Kidney (tissue), 13 donors: ENCODE measurements at regions not wholly inside any gene's neighbourhood (a gene's known extent, or its start where the extent isn't known, plus 50 kb on each side); places are given as distances from the start of the nearest gene placed in this dataset.

Experiments used
- DNase-seq, 5 donors: peaks; one replicate each; pipeline ENCODE4 v3.0.0-alpha.2; 2013 to 2020
- FAIRE-seq: peaks from 2 replicates; lab custom pipeline; 2012; peaks lifted over from hg19 to GRCh38; lab: Jason Lieb, UNC
- H3K27ac ChIP-seq, 2 donors: one replicate each; pipeline ENCODE4 v1.7.0; 2013; ENCODE audit warnings: low read depth in 2 of 2, low read length in 2 of 2, inconsistent platforms in 1 of 2
- H3K27me3 ChIP-seq: one replicate; pipeline ENCODE4 v1.7.1; 2013; ENCODE audit warnings: low read length, inconsistent platforms; ENCODE audit not compliant: control insufficient read depth, insufficient read depth
- H3K36me3 ChIP-seq, 3 donors: one replicate each; pipeline versions ENCODE4 v1.7.0 to v1.7.1; 2013; ENCODE audit warnings: low read length in 3 of 3, control low read depth in 1 of 3, inconsistent platforms in 1 of 3; ENCODE audit not compliant: insufficient read depth in 3 of 3, control insufficient read depth in 2 of 3
- H3K4me1 ChIP-seq, 3 donors: one replicate each; pipeline versions ENCODE4 v1.7.0 to v1.7.1; 2013; ENCODE audit warnings: low read length in 3 of 3, inconsistent platforms in 1 of 3, low read depth in 1 of 3; ENCODE audit not compliant: control insufficient read depth in 2 of 3, insufficient read depth in 2 of 3
- H3K4me3 ChIP-seq, 3 donors: one replicate each; pipeline versions ENCODE4 v1.7.0 to v1.8.1; 2013; ENCODE audit warnings: low read length in 3 of 3, control low read depth in 1 of 3, inconsistent platforms in 1 of 3
- H3K9ac ChIP-seq, 3 donors: one replicate each; pipeline versions ENCODE4 v1.7.0 to v1.7.1; 2013; ENCODE audit warnings: low read length in 3 of 3, control low read depth in 1 of 3, inconsistent platforms in 1 of 3
- H3K9me3 ChIP-seq, 3 donors: one replicate each; pipeline versions ENCODE4 v1.7.0 to v1.7.1; 2013; ENCODE audit warnings: low read length in 3 of 3, control low read depth in 1 of 3, inconsistent platforms in 1 of 3; ENCODE audit not compliant: control insufficient read depth in 2 of 3, insufficient read depth in 1 of 3
- CTCF ChIP-seq: IDR thresholded peaks from 3 replicates; pipeline ENCODE4 v1.5.1; 2012; ENCODE audit warnings: mild to moderate bottlenecking, moderate library complexity, borderline replicate concordance; ENCODE audit not compliant: insufficient read depth; ENCODE audit errors: extremely low read depth
- intact Hi-C: fragments of 100-400 bp; cut with DNase I; formaldehyde crosslinking; loops from one replicate; pipeline ENCODE4 v1.11.1; 2022
- donor health status: control.
- donor health status: control.
- donor health status: control.
- donor health status: control.
- donor health status: control.
- donor health status: DM: yes; HTN: yes; CAD: no.
- donor health status: Normal renal cell carcinoma (clear cell type).

DNA sequence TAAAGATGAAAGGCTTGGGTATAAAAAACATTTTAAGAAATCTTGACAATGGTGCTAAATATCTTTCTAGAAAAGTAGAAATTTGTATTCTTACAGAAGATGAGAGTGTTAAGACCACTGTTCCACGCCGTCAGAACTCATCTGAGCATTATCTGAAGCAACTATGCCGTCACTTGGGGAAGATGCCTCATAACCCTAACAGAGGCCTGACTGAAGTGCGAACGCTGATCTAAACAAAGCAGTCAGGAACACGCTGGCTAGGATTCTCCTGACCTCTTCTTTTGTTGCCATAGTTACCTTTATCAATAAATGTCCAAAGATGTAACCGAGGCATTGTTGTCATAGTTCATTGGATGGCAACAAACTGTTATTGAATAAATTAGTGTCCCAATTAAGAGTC is 612.4 kb downstream of the LTN1 start:
- Histone ChIP-seq H3K36me3 (no peaks in the 10 kb centered on the region), H3K27ac (no peak overlapping the region), H3K4me3 (no peak overlapping the region), H3K9ac (no peak overlapping the region), H3K4me1 (peaks cover 0 to 11% (median 3%) of the 10 kb centered on the region in 3 donors), H3K9me3 (no peaks in the 10 kb centered on the region), H3K27me3 (no peaks in the 10 kb centered on the region)
- FAIRE-seq = no peak
- no peak for DNase-seq
- intact Hi-C loops = no loop called here
- no peak for TF ChIP-seq CTCF

DNA sequence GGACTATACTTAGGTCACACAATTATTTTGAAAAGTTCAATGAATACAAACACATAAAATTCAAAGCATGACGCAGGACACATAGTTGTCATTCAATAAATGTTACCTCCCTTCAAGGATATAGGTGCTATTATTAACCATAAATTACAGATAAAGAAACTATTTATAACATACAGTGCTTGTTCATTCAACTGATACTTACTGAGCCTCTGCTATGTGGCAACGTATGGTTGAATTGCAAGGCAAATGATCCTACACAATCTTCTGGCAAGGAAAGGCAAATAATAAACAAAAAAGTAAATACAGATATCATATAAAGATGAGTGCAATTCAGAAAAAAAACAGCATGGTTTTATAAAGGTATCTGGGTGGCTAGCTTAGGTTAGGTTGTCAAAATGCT is 614.7 kb downstream of the LTN1 start:
- Histone ChIP-seq H3K27ac (no peak overlapping the region), H3K4me1 (peaks cover 0 to 11% (median 3%) of the 10 kb centered on the region in 3 donors), H3K4me3 (no peak overlapping the region), H3K27me3 (no peaks in the 10 kb centered on the region), H3K9me3 (no peaks in the 10 kb centered on the region), H3K36me3 (no peaks in the 10 kb centered on the region), H3K9ac (no peak overlapping the region)
- no peak for DNase-seq
- no peak for TF ChIP-seq CTCF
- intact Hi-C loops = no loop called here
- FAIRE-seq = no peak

DNA sequence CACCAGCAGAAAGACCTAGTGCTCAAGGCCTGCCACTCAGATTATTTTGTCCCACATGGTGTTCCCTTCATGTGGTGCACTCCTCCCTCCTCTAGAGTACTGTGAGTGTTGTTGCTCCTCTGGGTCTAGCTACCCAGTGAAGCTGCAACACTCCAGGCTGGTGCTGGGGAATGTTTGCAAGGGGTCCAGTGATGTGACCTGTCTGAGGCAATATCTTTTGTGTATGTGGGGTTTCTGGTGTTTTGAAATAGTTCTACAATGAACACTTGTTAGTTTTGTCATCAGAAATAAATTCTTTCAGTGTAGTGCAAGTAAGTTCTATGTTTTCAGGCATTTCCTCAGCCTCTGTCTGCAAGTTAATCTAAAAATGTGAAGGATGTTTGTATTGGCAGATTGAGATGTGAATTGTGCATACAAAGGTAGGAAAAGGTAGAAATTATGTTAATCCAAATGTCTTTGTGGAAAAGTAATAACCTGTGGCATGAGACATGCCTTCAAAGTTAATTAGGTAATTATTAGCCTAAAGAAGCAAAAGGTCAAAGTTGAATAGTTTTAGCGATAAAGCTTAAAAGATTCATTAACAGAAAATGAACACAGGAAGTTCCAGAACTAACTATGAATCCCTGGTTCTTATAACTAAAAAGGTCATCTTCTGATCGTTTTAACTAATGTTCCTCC is 616.8 kb downstream of the LTN1 start:
- TF ChIP-seq CTCF = no peak
- H3K4me1 ChIP-seq = peaks cover 0 to 11% (median 3%) of the 10 kb centered on the region in 3 donors
- H3K27ac ChIP-seq = no peak overlapping the region
- H3K4me3 ChIP-seq = peak overlapping the region in 1 of 3 donors; percentile 19
- peaks cover 0 to 6% (median 0%) of the 10 kb centered on the region in 3 donors for H3K9me3 ChIP-seq
- no peak for FAIRE-seq
- peak in 1 of 5 donors; percentile 3 for DNase-seq
- H3K9ac ChIP-seq = no peak overlapping the region
- no peaks in the 10 kb centered on the region for H3K27me3 ChIP-seq
- H3K36me3 ChIP-seq = no peaks in the 10 kb centered on the region
- intact Hi-C loops = no loop called here
